GM06990 (cell line): ENCODE measurements at regions not wholly inside any gene's neighbourhood (a gene's known extent, or its start where the extent isn't known, plus 50 kb on each side); places are given as distances from the start of the nearest gene placed in this dataset.

Source experiments
- DNase-seq: peaks from one replicate; pipeline ENCODE4 v3.0.0-alpha.2; 2011; ENCODE audit not compliant: insufficient read length; ENCODE audit errors: extremely low read depth
- H3K27me3 ChIP-seq: replicated peaks from 2 replicates; pipeline ENCODE4 v1.6.0; 2011; ENCODE audit warnings: low read length; ENCODE audit not compliant: control insufficient read depth, insufficient read depth
- H3K36me3 ChIP-seq: 2 replicates; pipeline ENCODE4 v1.5.1; 2011; ENCODE audit warnings: low read length; ENCODE audit not compliant: control insufficient read depth, insufficient read depth
- H3K4me3 ChIP-seq: replicated peaks from 2 replicates; pipeline ENCODE4 v1.5.1; 2011; ENCODE audit warnings: low read depth, mild to moderate bottlenecking, control low read depth, low read length
- CTCF ChIP-seq: IDR thresholded peaks from 2 replicates; pipeline ENCODE4 v1.5.1; 2011; ENCODE audit warnings: low read length, control low read depth, mild to moderate bottlenecking, inconsistent platforms; ENCODE audit not compliant: insufficient read depth, poor library complexity, severe bottlenecking

GRCh38 chr4:100819505-100819904 is 301.7 kb upstream of the EMCN start:
- TF ChIP-seq CTCF = no peak
- Histone ChIP-seq H3K27me3 (no peaks in the 10 kb centered on the region), H3K4me3 (no peak overlapping the region), H3K36me3 (no peaks in the 10 kb centered on the region)
- no peak for DNase-seq

- Histone ChIP-seq H3K4me3 (no peak overlapping the region), H3K27me3 (no peaks in the 10 kb centered on the region), H3K36me3 (no peaks in the 10 kb centered on the region)
- TF ChIP-seq CTCF = no peak
- no peak for DNase-seq
Measured at GRCh38 chr4:100816436-100817045, 298.7 kb upstream of the EMCN start.

GRCh38 chr4:100811046-100811445 is 293.2 kb upstream of the EMCN start:
- Histone ChIP-seq H3K36me3 (no peaks in the 10 kb centered on the region), H3K4me3 (no peak overlapping the region), H3K27me3 (no peaks in the 10 kb centered on the region)
- no peak for DNase-seq
- no peak for TF ChIP-seq CTCF

- no peak for TF ChIP-seq CTCF
- DNase-seq = no peak
- H3K36me3 ChIP-seq = no peaks in the 10 kb centered on the region
Measured at GRCh38 chr4:100809506-100809905, 291.7 kb upstream of the EMCN start.

GRCh38 chr4:100806988-100807387 is 289.2 kb upstream of the EMCN start:
- DNase-seq = no peak
- Histone ChIP-seq H3K36me3 (no peaks in the 10 kb centered on the region), H3K4me3 (no peak overlapping the region), H3K27me3 (no peaks in the 10 kb centered on the region)
- TF ChIP-seq CTCF = no peak

More at GRCh38 chr4:100809506-100809905, 291.7 kb upstream of the EMCN start:
- Histone ChIP-seq H3K4me3 (no peak overlapping the region), H3K27me3 (no peaks in the 10 kb centered on the region)

- no peak for DNase-seq
- H3K36me3 ChIP-seq = no peaks in the 10 kb centered on the region
- H3K4me3 ChIP-seq = no peak overlapping the region
- TF ChIP-seq CTCF = no peak
- H3K27me3 ChIP-seq = no peaks in the 10 kb centered on the region
Measured at GRCh38 chr4:100805538-100805937, 287.7 kb upstream of the EMCN start.
